AG09319 (cell line): ENCODE measurements at regions not wholly inside any gene's neighbourhood (a gene's known extent, or its start where the extent isn't known, plus 50 kb on each side); places are given as distances from the start of the nearest gene placed in this dataset.

Experiments used
- DNase-seq: peaks from one replicate; pipeline ENCODE4 v3.0.0-alpha.2; 2010; ENCODE audit warnings: low read depth; ENCODE audit errors: extremely low read depth
- CTCF ChIP-seq: IDR thresholded peaks from 2 replicates; pipeline ENCODE4 v1.5.1; 2011; ENCODE audit warnings: low read depth, mild to moderate bottlenecking, inconsistent platforms, low read length, moderate library complexity

GRCh38 chr12:89834676-89835075 is 126.0 kb upstream of the ATP2B1 start:
- no peak for TF ChIP-seq CTCF
- no peak for DNase-seq

GRCh38 chr12:89833337-89834252 is 125.0 kb upstream of the ATP2B1 start:
- no peak for TF ChIP-seq CTCF
- peak; percentile 48 for DNase-seq

- no peak for TF ChIP-seq CTCF
- no peak for DNase-seq
Observed at GRCh38 chr12:89832336-89832735, 123.7 kb upstream of the ATP2B1 start.

GRCh38 chr12:89831310-89832095 is 122.9 kb upstream of the ATP2B1 start:
- TF ChIP-seq CTCF: no peak
- DNase-seq: no peak

GRCh38 chr12:89829434-89829975 is 120.9 kb upstream of the ATP2B1 start:
- no peak for TF ChIP-seq CTCF
- no peak for DNase-seq

GRCh38 chr12:89828575-89828974 is 119.9 kb upstream of the ATP2B1 start:
- TF ChIP-seq CTCF: no peak
- DNase-seq: no peak

- TF ChIP-seq CTCF: no peak
- no peak for DNase-seq
Observed at GRCh38 chr12:89827592-89827991, 119.0 kb upstream of the ATP2B1 start.
